PC-3 (cell line): ENCODE measurements at regions not wholly inside any gene's neighbourhood (a gene's known extent, or its start where the extent isn't known, plus 50 kb on each side); places are given as distances from the start of the nearest gene placed in this dataset.

Experiments
- ATAC-seq: fragments of 200-7000 bp; cut with Tn5 transposase; 2 replicates; pipeline ENCODE4 v1.9.1; 2020; ENCODE audit warnings: mild to moderate bottlenecking, moderate library complexity
- BruUV-seq: library from RNA; stranded (reverse); fragments of 400-500 nt; replicated peaks from 2 replicates; lab custom pipeline; 2021; lab: Mats Ljungman, UMichigan
- CTCF ChIA-PET: fragments of 300-600 bp; sonication (Branson Sonifier 250); formaldehyde crosslinking; loops from one replicate; lab custom pipeline; 2022; ENCODE audit warnings: antibody characterized with exemption; lab: Charles Lee
- POLR2A ChIA-PET: fragments of 300-600 bp; sonication (Branson Sonifier 250); formaldehyde crosslinking; loops from one replicate; lab custom pipeline; 2022; ENCODE audit warnings: antibody characterized with exemption; ENCODE audit not compliant: unreplicated experiment; lab: Charles Lee
- DNase-seq: peaks from one replicate; pipeline ENCODE4 v3.0.0-alpha.2; 2015
- H2AFZ ChIP-seq: fragments of 300-600 bp; sonication (generic); 2 replicates; pipeline ENCODE4 v1.6.0; 2016; ENCODE audit warnings: antibody characterized with exemption, low read length
- H3F3A ChIP-seq: fragments of 300-600 bp; sonication (generic); one replicate; pipeline ENCODE4 v1.6.0; 2017; ENCODE audit warnings: antibody characterized with exemption, low read length, control low read depth, mild to moderate bottlenecking; ENCODE audit not compliant: unreplicated experiment
- H3K27ac ChIP-seq: fragments of 300-600 bp; sonication (generic); 2 replicates; pipeline ENCODE4 v1.5.1; 2016; ENCODE audit warnings: mild to moderate bottlenecking, low read length
- H3K27me3 ChIP-seq: fragments of 300-600 bp; sonication (generic); 2 replicates; pipeline ENCODE4 v1.6.1; 2016; ENCODE audit warnings: low read length, mixed read lengths
- H3K36me3 ChIP-seq: fragments of 300-600 bp; sonication (generic); 2 replicates; pipeline ENCODE4 v1.6.1; 2016; ENCODE audit warnings: low read depth, mixed run types, low read length, mixed read lengths
- H3K4me1 ChIP-seq: fragments of 300-600 bp; sonication (generic); 2 replicates; pipeline ENCODE4 v1.5.1; 2016; ENCODE audit warnings: low read length; ENCODE audit not compliant: insufficient read depth
- H3K4me2 ChIP-seq: fragments of 300-600 bp; sonication (generic); 2 replicates; pipeline ENCODE4 v1.6.0; 2016; ENCODE audit warnings: low read length
- H3K4me3 ChIP-seq: fragments of 300-600 bp; sonication (generic); 2 replicates; pipeline ENCODE4 v1.5.1; 2016; ENCODE audit warnings: mild to moderate bottlenecking, low read length, mixed read lengths
- H3K79me2 ChIP-seq: fragments of 300-600 bp; sonication (generic); 2 replicates; pipeline ENCODE4 v1.6.1; 2017; ENCODE audit warnings: low read length, mixed read lengths
- H3K9ac ChIP-seq: fragments of 300-600 bp; sonication (generic); 2 replicates; pipeline ENCODE4 v1.6.0; 2016; ENCODE audit warnings: mild to moderate bottlenecking, low read length
- H3K9me2 ChIP-seq: fragments of 300-600 bp; sonication (generic); replicated peaks from 2 replicates; pipeline ENCODE4 v1.6.1; 2016; ENCODE audit warnings: mixed run types, low read length, mixed read lengths
- H3K9me3 ChIP-seq: fragments of 300-600 bp; sonication (generic); 2 replicates; pipeline ENCODE4 v1.6.1; 2016; ENCODE audit warnings: low read length, mixed read lengths
- H4K20me1 ChIP-seq: fragments of 300-600 bp; sonication (generic); 2 replicates; pipeline ENCODE4 v1.6.1; 2016; ENCODE audit warnings: low read length, mixed read lengths
- CTCF ChIP-seq: fragments of 300-600 bp; sonication (generic); conservative IDR thresholded peaks from 2 replicates; pipeline ENCODE4 v1.5.1; 2017; ENCODE audit warnings: antibody characterized with exemption, low read depth, mild to moderate bottlenecking, low read length
- EZH2 ChIP-seq: fragments of 300-600 bp; sonication (generic); IDR thresholded peaks from one replicate; pipeline ENCODE4 v1.6.1; 2017; ENCODE audit warnings: antibody characterized with exemption, mild to moderate bottlenecking, low read length; ENCODE audit not compliant: unreplicated experiment
- EZH2phosphoT487 ChIP-seq: fragments of 300-600 bp; sonication (generic); IDR thresholded peaks from 2 replicates; pipeline ENCODE4 v1.6.1; 2018; ENCODE audit warnings: mild to moderate bottlenecking, antibody characterized with exemption, low read length, borderline replicate concordance
- intact Hi-C: fragments of 100-400 bp; cut with micrococcal nuclease; formaldehyde crosslinking; loops from 2 replicates; pipeline ENCODE4 v1.9.0; 2023

- no peak overlapping the region for H3K9ac ChIP-seq
- peak; percentile 72 for DNase-seq
- no peak overlapping the region for H3K4me2 ChIP-seq
- H3K9me3 ChIP-seq = no peaks in the 10 kb centered on the region
- H3F3A ChIP-seq = no peaks in the 10 kb centered on the region
- no peaks in the 10 kb centered on the region for H4K20me1 ChIP-seq
- intact Hi-C loops = no loop called here
- H3K9me2 ChIP-seq = no peaks in the 10 kb centered on the region
- peaks cover 7% of the 10 kb centered on the region; the same call in 1 of the 2 replicates for H3K4me1 ChIP-seq
- CTCF ChIA-PET = no interaction called here
- H3K27me3 ChIP-seq = peaks cover 12% of the 10 kb centered on the region; the same call in 1 of the 2 replicates
- H2AFZ ChIP-seq = no peak overlapping the region
- H3K36me3 ChIP-seq = no peaks in the 10 kb centered on the region
- POLR2A ChIA-PET = no interaction called here
- no TSS peak for BruUV-seq
- peak; percentile 72 for ATAC-seq
- H3K4me3 ChIP-seq = no peak overlapping the region
- TF ChIP-seq EZH2phosphoT487 = no peak
- no peak for TF ChIP-seq EZH2
- TF ChIP-seq CTCF = no peak
- no peaks in the 10 kb centered on the region for H3K79me2 ChIP-seq
- H3K27ac ChIP-seq = no peak overlapping the region
Observed at GRCh38 chr12:111249018-111249370, 119.9 kb downstream of the PHETA1 start.

- ATAC-seq (no peak), DNase-seq (peak; percentile 73)
- POLR2A ChIA-PET = no interaction called here
- peaks cover 12% of the 10 kb centered on the region; the same call in 1 of the 2 replicates for H3K27me3 ChIP-seq
- no peak overlapping the region for H3K9ac ChIP-seq
- CTCF ChIA-PET = no interaction called here
- no peaks in the 10 kb centered on the region for H4K20me1 ChIP-seq
- no peak overlapping the region for H3K4me2 ChIP-seq
- H3K27ac ChIP-seq = no peak overlapping the region
- peaks cover 7% of the 10 kb centered on the region; the same call in 1 of the 2 replicates for H3K4me1 ChIP-seq
- no peaks in the 10 kb centered on the region for H3K79me2 ChIP-seq
- no TSS peak for BruUV-seq
- no peaks in the 10 kb centered on the region for H3K36me3 ChIP-seq
- H3K9me3 ChIP-seq = no peaks in the 10 kb centered on the region
- intact Hi-C loops = no loop called here
- no peaks in the 10 kb centered on the region for H3F3A ChIP-seq
- no peak for TF ChIP-seq CTCF
- TF ChIP-seq EZH2phosphoT487 = no peak
- TF ChIP-seq EZH2 = no peak
- no peak overlapping the region for H3K4me3 ChIP-seq
- no peak overlapping the region for H2AFZ ChIP-seq
- H3K9me2 ChIP-seq = no peaks in the 10 kb centered on the region
Observed at GRCh38 chr12:111248236-111249017, 120.5 kb downstream of the PHETA1 start.
